SK-N-SH (cell line): ENCODE measurements at regions not wholly inside any gene's neighbourhood (a gene's known extent, or its start where the extent isn't known, plus 50 kb on each side); places are given as distances from the start of the nearest gene placed in this dataset.

Experiments
- CTCF ChIP-seq: fragments of 200-600 bp; sonication (generic); IDR thresholded peaks from 2 replicates; pipeline ENCODE4 v1.6.1; 2017; ENCODE audit warnings: antibody characterized with exemption, mild to moderate bottlenecking, moderate library complexity
- EZH2phosphoT487 ChIP-seq: fragments of 200-600 bp; sonication (generic); IDR thresholded peaks from 2 replicates; pipeline ENCODE4 v1.6.1; 2017; ENCODE audit warnings: low read depth, mixed run types, mild to moderate bottlenecking, antibody characterized with exemption, moderate library complexity, borderline replicate concordance
- FOSL2 ChIP-seq: IDR thresholded peaks from 2 replicates; pipeline ENCODE4 v1.4.0; 2012; ENCODE audit warnings: low read depth, mild to moderate bottlenecking, moderate library complexity, borderline replicate concordance
- SIN3A ChIP-seq: IDR thresholded peaks from 2 replicates; pipeline ENCODE4 v1.6.1; 2012; ENCODE audit warnings: low read depth, mild to moderate bottlenecking, low read length, moderate library complexity, borderline replicate concordance
- SMC3 ChIP-seq: IDR thresholded peaks from 2 replicates; pipeline ENCODE4 v1.6.1; 2012; ENCODE audit warnings: low read depth, low read length, improper control_type of control experiment
- USF2 ChIP-seq: fragments of 150-350 bp; IDR thresholded peaks from 2 replicates; pipeline ENCODE4 v1.6.1; 2017; ENCODE audit warnings: antibody characterized with exemption, low read length, low read depth, borderline replicate concordance

- TF ChIP-seq CTCF: no peak
- no peak for TF ChIP-seq USF2
- no peak for TF ChIP-seq SMC3
- no peak for TF ChIP-seq FOSL2
- TF ChIP-seq EZH2phosphoT487: no peak
- no peak for TF ChIP-seq SIN3A
These were observed 1102.3 kb upstream of the SEL1L start for GRCh38 chr14:82635915-82636314.
